Skin epidermis (tissue), 12 donors: ENCODE measurements at regions not wholly inside any gene's neighbourhood (a gene's known extent, or its start where the extent isn't known, plus 50 kb on each side); places are given as distances from the start of the nearest gene placed in this dataset.
A peak's percentile ranks its signal among the peaks of the same experiment; 100 is the strongest.

Source experiments
- H3K27ac ChIP-seq, 21 experiments: fragments of 200-600 bp; sonication (generic) in 11 of 21; one replicate each; pipeline ENCODE4 v1.5.0; 2020; ENCODE audit warnings: mild to moderate bottlenecking in 3 of 21, inconsistent platforms in 2 of 21, moderate library complexity in 2 of 21
- H3K4me3 ChIP-seq, 7 experiments: fragments of 200-600 bp; sonication (generic) in 2 of 7; one replicate each; pipeline ENCODE4 v1.5.0; 2020; ENCODE audit warnings: inconsistent platforms in 2 of 7, mild to moderate bottlenecking in 2 of 7, moderate library complexity in 1 of 7

- H3K4me3 ChIP-seq, result no peak overlapping the region
- no peak overlapping the region for H3K27ac ChIP-seq
Measured at GRCh38 chr7:46230990-46231305, 309.9 kb upstream of the IGFBP3 start.

- no peak overlapping the region for H3K4me3 ChIP-seq
- H3K27ac ChIP-seq, result no peak overlapping the region
Measured at GRCh38 chr7:46230298-46230989, 309.4 kb upstream of the IGFBP3 start.

- no peak overlapping the region for H3K4me3 ChIP-seq
- no peak overlapping the region for H3K27ac ChIP-seq
Measured at GRCh38 chr7:46229409-46229808, 308.3 kb upstream of the IGFBP3 start.

GRCh38 chr7:46226860-46227259 is 305.8 kb upstream of the IGFBP3 start:
- Histone ChIP-seq H3K4me3 (no peak overlapping the region), H3K27ac (no peak overlapping the region)

GRCh38 chr7:46224363-46224762 is 303.3 kb upstream of the IGFBP3 start:
- Histone ChIP-seq H3K27ac (no peak overlapping the region), H3K4me3 (no peak overlapping the region)

- Histone ChIP-seq H3K27ac (peak overlapping the region in 1 of 21 experiments; percentile 72), H3K4me3 (no peak overlapping the region)
Measured at GRCh38 chr7:46220066-46220630, 299.1 kb upstream of the IGFBP3 start.

GRCh38 chr7:46218461-46219200 is 297.6 kb upstream of the IGFBP3 start:
- no peak overlapping the region for H3K4me3 ChIP-seq
- H3K27ac ChIP-seq, result no peak overlapping the region

- H3K27ac ChIP-seq, result peak overlapping the region in 1 of 21 experiments; percentile 19
- H3K4me3 ChIP-seq, result no peak overlapping the region
Measured at GRCh38 chr7:46215987-46216567, 295.0 kb upstream of the IGFBP3 start.

- Histone ChIP-seq H3K27ac (no peak overlapping the region), H3K4me3 (no peak overlapping the region)
Measured at GRCh38 chr7:46214526-46214925, 293.5 kb upstream of the IGFBP3 start.

GRCh38 chr7:46213154-46213537 is 292.1 kb upstream of the IGFBP3 start:
- Histone ChIP-seq H3K27ac (no peak overlapping the region), H3K4me3 (no peak overlapping the region)

- no peak overlapping the region for H3K4me3 ChIP-seq
- no peak overlapping the region for H3K27ac ChIP-seq
Measured at GRCh38 chr7:46212425-46213153, 291.5 kb upstream of the IGFBP3 start.

- Histone ChIP-seq H3K27ac (no peak overlapping the region), H3K4me3 (no peak overlapping the region)
Measured at GRCh38 chr7:46210467-46210866, 289.4 kb upstream of the IGFBP3 start.

- Histone ChIP-seq H3K27ac (no peak overlapping the region), H3K4me3 (no peak overlapping the region)
Measured at GRCh38 chr7:46209611-46210388, 288.7 kb upstream of the IGFBP3 start.

- Histone ChIP-seq H3K27ac (no peak overlapping the region), H3K4me3 (no peak overlapping the region)
Measured at GRCh38 chr7:46208635-46209525, 287.8 kb upstream of the IGFBP3 start.

GRCh38 chr7:46207931-46208634 is 287.0 kb upstream of the IGFBP3 start:
- Histone ChIP-seq H3K27ac (no peak overlapping the region), H3K4me3 (no peak overlapping the region)

- Histone ChIP-seq H3K27ac (peak overlapping the region in 4 of 21 experiments; percentile 15 to 72 (median 38)), H3K4me3 (no peak overlapping the region)
Measured at GRCh38 chr7:46206476-46207060, 285.5 kb upstream of the IGFBP3 start.

- H3K27ac ChIP-seq, result peak overlapping the region in 5 of 21 experiments; percentile 12 to 57 (median 19)
- no peak overlapping the region for H3K4me3 ChIP-seq
Measured at GRCh38 chr7:46205478-46205877, 284.4 kb upstream of the IGFBP3 start.
